DMS 273 treated with DMSO at 0.1 percent for 48 hours (cell line): ENCODE measurements at regions not wholly inside any gene's neighbourhood (a gene's known extent, or its start where the extent isn't known, plus 50 kb on each side); places are given as distances from the start of the nearest gene placed in this dataset.
"Not testable (repeated sequence)": the region's sequence is repeated elsewhere in the genome, so short reads cannot be mapped to it uniquely, and the experiment has no call there.

Experiments used
- DNase-seq: peaks from one replicate; lab custom pipeline; 2025; lab: John Stamatoyannopoulos, UW

DNA sequence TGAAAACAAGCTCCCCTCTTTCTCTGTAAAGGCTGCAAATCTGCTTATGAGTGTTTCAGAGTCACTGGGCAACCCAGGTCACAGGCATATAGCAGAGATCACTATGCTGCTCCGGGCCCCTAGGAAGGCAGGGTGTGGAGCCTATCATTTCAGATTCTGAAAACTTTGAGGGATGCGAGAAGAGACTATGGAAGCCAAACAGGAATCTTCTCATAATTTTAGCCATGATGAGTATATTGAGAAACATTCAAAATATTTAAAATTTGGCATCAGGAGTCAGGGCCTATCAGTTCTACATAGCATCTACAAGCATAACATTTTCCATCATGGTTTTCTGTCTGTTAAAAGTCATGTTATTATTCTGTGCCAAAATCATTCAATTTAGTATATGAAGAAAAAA is 61.7 kb upstream of the ATXN3L start:
- DNase-seq: no peak

DNA sequence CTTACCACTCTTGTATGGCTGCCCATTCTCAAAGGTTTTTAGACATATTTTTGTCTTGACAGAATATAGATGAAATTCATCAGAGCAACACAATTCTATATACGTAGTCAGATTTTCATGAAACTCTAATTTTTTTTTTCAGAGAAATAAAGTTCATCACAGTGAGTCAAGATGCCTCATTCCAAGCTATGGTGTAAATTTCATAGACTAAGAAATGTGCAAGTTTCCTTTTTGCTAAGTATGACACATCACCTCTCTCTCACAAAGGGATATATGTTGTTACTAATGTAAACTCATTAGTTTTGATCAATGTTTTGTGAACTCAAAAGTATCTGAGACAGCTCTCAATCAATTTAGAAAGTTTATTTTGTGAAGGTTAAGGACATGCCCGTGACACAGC is 60.4 kb upstream of the ATXN3L start:
- no peak for DNase-seq

DNA sequence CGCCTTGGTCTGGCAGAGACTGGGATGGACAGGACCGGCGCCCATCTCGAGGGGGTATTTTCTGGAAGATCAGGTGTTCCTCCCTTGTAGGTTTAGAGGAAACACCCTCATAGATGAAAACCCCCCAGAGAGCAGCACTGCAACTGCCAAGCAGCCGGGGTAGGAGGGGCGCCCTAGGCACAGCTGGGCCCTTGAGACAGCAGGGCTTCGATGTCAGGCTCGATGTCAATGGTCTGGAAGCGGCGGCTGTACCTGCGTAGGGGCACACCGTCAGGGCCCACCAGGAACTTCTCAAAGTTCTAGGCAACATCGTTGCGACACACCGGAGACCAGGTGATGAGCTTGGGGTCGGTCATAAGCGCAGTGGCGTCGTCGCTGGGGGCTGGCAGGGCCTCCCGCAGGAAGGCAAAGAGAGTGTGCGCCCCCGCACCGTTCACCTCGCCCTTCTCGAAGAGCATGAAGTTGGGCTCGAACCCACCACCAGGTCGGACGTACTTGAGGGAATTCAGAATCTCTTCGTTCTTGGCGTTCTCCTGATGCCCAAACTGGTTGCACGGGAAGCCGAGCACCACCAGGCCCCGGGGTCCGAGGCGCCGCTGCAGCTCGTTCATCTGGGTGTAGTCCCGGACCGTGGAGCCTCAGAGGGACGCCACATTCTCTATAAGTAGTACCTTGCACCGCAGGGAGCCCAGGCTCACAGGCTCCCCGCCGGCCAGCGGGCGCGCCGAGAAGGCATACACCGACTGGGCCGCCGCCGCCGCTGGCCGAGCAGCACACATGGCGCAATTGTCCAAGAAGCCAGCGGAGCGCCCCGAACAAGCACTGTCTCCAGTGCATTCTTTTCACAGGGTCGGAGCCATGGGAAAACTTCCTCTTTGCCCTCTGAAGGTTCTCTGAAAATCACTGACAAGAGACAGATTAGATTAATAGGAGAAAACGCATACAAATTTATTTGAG is 59.0 kb upstream of the ATXN3L start:
- DNase-seq: not testable (repeated sequence)

DNA sequence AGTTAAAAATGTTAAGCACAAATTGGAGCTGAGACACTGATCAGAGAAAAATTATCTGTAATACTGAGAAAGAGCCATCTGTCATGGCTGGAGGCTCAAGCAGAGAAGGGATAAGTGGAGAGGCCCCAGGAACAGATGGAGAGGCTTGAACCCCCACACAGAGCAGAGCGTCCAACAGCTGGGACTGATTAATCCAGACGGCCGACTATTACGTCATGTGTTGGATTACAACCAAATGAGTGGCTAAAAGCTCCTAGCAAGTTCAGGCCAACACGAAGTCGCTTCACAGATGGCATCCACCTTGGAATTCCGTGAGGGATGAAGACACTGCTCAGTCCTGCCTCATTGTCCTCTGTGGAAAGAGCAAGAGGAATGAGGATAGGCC is 57.7 kb upstream of the ATXN3L start:
- peak; percentile 99 for DNase-seq

DNA sequence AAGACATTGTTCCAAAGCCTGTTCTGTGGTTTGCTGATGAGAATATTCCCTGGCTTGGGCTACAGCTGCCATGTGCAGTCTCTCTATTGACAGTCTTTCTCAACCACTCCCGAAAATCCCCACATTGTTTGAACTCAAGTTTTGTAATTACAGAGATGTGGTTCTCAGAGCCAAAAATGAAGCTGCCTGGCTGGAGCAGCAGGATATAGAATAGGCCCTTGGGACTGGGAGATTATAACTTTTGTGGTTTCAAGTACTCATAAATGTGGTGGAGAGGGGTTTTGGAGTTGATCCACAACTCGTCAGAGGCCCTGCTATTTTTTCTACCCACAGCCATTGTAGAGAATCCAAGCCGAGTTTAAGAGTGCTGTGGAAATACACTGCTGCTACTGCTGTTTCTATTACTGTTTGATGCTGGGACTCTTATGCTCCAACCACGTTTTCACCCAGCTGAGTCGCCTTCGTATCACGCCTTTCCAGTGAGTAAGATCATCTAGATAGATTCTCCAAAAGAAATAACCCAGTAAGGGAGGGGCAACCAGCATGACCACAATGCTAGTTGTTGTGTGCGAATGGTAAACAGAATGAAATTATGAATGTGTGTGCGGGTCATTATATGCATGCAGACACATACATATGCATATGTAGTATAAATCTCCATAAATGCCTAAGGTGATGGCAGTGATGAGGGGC is 57.1 kb upstream of the ATXN3L start:
- peak; percentile 96 for DNase-seq

DNA sequence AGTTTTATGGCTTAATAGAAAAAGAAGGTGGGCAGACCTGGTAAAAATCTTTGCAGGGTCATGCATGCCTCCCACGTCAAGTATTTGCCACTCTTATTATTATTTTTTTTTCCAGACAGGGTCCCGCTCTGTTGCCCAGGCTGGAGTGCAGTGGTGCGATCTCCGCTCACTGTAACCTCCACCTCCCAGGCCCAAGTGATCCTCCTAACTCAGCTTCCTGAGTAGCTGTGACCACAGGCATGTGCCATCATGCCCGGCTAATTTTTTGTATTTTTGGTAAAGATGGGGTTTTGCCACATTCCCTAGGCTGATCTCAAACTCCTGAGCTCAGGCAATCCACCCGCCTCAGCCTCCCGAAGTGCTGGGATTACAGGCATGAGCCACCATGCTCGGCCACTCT is 55.7 kb upstream of the ATXN3L start:
- not testable (repeated sequence) for DNase-seq

DNA sequence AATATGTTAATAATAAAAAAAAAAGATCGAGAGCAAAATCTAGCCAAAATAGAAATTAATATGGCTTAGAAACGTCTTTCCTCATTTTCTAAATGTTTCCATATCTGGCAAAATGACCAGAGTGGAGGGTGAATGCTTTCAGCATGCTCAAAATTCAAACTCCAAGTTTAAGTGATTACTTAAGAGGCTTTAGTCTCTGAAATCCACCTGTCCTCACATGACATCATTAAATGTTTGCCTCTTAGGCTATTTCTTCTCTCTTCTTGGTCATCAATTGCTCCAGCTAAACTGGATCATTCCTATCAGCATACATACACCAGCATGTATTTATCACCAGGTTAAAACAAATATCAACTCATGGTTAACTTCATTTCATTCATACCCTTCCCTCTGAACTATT is 54.5 kb upstream of the ATXN3L start:
- DNase-seq: no peak

DNA sequence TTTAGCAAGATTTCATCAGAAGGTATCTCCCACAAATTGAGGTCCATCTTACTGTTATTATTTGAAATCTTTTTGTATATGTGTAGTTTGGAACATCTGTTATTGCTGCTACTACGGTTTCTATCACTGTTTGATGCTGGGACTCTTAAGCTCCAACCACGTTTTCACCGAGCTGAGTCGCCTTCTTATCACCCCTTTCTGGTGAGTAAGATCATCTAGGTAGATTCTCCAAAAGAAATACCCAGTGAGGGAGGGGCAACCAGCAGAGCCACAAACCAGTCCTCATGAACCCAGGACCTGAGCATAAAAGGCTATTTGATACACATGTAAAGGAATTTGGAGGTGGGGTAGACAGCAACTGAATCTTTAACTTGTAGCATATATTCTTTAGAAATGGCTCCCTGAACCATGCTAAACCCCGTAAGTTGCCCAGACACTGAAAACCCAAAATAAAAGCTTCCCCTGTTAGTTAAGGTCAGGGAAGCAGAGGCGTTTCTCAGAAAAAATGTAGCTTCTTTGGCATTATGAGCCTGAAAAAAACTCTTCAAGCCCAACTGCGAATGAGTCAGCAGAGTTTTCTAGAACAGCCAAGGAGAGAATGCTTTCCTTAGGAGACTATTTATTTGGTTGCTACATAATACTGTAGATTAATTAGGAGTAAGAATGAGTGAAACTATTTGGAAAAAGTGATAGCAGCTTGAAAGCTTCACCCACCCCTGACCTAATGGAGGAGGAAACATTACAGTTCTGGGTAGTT is 53.8 kb upstream of the ATXN3L start:
- DNase-seq: no peak

DNA sequence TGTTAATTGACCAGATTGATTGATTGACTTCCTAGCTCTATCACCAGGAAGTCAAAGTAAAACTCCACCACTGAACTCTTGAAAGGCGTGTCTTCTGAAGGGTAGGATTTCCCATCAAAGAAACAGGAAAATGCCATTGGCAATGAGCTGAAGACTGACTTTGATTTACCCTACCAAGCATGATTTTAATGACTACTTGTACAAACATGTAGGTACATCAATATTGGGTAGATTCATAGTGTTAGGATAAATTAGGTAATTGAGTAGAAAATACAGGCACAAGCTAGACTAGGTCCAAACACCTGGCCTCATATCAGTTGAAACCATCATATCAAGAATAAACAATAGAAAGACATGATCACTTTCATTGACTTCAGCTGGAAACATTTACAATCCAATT is 53.2 kb upstream of the ATXN3L start:
- DNase-seq: no peak

DNA sequence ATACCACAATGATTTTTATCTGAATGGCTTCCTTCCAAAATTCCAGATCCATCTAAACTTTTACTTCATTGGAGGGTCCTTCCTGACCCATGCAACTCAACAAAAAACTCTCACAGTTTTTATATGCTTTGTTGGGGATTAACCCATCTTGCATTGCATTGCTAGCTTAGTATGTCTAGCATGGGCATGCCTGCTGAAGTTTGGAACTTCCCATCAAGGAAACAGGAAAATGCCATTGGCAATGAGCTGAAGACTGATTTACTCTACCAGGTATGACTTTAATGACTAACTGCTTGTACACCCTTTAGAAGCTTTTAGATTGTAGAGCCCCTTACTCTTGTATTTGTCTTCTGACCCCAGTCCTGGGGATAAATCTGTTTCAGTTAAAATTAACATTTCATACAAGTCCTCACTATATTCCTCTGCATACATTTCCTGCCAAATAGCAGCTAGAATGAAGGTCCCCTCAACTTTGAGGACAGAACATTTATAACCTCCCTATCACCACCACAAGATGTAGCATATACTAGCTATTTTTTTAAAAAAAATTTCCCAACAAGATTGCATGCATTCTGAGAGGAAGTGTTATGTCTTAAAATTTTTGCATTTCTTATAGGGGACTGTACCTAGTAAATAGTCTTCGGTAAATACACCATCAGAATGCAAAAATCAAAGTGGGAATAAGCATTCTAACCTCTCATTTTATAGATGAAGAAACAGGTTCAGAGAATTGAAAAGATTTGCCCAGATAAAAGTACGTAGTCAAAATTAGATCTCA is 52.5 kb upstream of the ATXN3L start:
- DNase-seq: no peak

DNA sequence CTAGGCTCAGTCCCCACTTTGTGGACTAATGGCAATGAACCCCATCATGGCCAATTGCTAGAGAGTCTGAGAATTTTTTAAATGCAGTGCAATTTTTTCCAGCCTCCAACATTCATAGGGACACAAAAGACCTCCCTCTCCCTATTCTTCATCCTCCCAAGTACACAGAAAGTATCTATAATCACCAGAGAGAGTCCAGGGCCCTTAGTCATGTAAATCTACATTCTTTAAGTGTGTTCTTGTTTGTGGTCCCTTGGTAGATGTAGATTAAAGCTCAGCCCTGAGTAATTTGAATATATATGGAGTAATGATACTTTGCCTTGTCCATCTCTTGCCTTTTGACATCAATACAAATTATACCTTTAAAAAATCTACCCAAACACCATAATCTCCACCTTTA is 51.3 kb upstream of the ATXN3L start:
- no peak for DNase-seq

DNA sequence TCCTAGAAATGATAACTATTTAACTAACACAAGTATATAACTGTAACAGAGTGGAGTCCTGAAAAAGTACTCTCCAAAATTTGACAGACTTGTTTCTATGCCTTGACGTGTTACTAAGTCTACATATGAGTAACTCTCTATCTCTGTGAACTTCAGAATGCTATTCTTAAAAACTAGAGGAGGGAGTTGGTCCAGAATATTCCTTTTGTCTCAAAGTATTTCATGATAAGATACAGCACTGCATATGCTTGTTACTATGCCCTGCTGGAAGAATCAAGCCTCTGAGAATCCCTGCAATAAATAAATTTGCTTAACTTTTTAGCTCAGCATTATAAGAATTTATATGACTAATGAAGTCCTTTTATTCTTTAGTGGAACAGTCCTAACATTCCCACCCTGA is 50.9 kb upstream of the ATXN3L start:
- DNase-seq: no peak
